ENCODE measurements at regions not wholly inside any gene's neighbourhood (a gene's known extent, or its start where the extent isn't known, plus 50 kb on each side); places are given as distances from the start of the nearest gene placed in this dataset.

DNA sequence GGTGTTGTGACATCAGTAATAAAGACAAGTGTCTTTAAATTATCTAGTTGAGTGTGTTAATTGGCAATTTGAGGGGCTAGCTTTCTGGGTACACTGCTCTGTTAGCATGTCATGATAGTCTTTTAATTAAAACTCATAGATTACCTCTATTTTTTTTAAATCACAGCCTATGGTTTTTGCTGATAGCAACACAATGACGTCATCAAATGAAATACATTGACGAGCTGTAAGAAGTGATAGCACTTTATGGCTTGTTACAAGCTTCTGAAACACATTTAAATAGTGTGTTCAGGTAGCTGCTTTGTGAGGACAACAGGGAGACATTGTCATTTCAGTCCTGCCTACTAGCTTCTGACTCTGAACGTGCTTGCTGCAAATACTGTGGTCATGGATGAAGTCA is 600.5 kb upstream of the EDIL3 start:
- TF ChIP-seq, protein P1, sequence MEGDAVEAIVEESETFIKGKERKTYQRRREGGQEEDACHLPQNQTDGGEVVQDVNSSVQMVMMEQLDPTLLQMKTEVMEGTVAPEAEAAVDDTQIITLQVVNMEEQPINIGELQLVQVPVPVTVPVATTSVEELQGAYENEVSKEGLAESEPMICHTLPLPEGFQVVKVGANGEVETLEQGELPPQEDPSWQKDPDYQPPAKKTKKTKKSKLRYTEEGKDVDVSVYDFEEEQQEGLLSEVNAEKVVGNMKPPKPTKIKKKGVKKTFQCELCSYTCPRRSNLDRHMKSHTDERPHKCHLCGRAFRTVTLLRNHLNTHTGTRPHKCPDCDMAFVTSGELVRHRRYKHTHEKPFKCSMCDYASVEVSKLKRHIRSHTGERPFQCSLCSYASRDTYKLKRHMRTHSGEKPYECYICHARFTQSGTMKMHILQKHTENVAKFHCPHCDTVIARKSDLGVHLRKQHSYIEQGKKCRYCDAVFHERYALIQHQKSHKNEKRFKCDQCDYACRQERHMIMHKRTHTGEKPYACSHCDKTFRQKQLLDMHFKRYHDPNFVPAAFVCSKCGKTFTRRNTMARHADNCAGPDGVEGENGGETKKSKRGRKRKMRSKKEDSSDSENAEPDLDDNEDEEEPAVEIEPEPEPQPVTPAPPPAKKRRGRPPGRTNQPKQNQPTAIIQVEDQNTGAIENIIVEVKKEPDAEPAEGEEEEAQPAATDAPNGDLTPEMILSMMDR (IDR thresholded peaks at IDR 0.05): no peak
- TF ChIP-seq POLR2A (IDR thresholded peaks at IDR 0.05): no peak

Measured in upper lobe of left lung (tissue), 4 donors.